ENCODE measurements at regions not wholly inside any gene's neighbourhood (a gene's known extent, or its start where the extent isn't known, plus 50 kb on each side); places are given as distances from the start of the nearest gene placed in this dataset.

DNA sequence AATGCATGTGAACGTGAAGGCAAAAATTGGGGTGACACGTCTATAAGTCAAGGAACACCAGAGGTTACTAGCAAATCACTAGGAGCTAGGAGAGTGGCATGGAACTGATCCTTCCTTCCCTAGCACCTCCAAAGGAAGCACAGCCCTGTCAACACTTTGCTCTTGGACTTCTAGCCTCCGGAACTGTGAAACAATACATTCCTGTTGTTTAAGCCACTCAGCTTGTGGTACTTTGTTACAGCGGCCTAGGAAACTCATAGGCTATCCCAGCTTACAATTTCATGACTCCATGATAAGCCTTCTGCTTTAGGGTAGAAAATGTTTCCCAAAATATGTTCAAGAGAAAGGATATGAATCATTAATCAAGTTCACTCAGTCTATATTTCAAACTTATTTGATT is 798.1 kb downstream of the DCDC2C start:
- no peak overlapping the region for H3K4me2 ChIP-seq (ENCODE audit: low read depth, low read length)
- ATAC-seq = no peak

DNA sequence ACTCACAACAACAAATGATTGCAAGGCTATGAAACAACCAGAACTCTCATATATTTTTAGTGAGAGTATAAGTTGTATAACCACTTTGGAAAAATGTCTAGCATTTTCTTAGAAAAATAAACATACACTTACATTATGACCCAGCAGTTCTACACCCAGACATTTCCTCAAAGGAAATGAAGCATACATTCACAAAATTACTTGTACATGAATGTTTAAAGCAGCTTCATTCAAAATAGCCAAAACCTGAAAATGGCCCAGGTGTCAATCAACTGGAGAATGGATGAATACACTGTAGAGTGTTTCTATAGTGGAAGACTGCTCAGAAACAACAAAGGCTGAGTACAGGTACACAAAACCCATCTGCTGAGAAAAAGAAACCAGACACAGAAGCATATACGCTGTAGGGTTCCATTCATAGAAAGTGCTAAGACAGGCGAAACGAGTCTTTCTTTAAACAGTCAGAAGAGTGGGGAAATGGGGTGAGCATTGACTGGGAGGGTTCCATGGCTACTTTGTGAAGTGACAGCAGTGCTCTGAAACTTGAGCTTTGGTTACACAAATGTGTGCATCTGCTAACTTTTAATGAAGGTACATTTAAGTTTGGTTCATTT is 799.0 kb downstream of the DCDC2C start:
- Histone ChIP-seq H3K27me3 (ENCODE audit: control insufficient read depth in 1 of 2, insufficient read depth in 2 of 2, low read length in 2 of 2) (no peaks in the 10 kb centered on the region), H3K79me2 (ENCODE audit: insufficient read depth, low read length) (no peaks in the 10 kb centered on the region), H3K4me2 (ENCODE audit: low read depth, low read length) (no peak overlapping the region), H4K20me1 (ENCODE audit: insufficient read depth, low read length) (no peaks in the 10 kb centered on the region), H3K4me3 (replicated peaks in 1 of 3; ENCODE audit: insufficient read depth in 1 of 3, low read depth in 2 of 3, low read length in 3 of 3) (no peak overlapping the region; a peak in 1 of 6 replicates), H3K4me1 (ENCODE audit: insufficient read depth, low read length) (no peaks in the 10 kb centered on the region), H3K9me3 (ENCODE audit: low read length) (peaks cover 97% of the 10 kb centered on the region), H2AFZ (ENCODE audit: low read length) (no peak overlapping the region), H3K36me3 (replicated peaks in 1 of 2; ENCODE audit: control insufficient read depth in 1 of 2, insufficient read depth in 2 of 2, low read length in 2 of 2) (no peaks in the 10 kb centered on the region), H3K9ac (ENCODE audit: insufficient read depth, low read depth, low read length) (no peak overlapping the region), H3K27ac (ENCODE audit: extremely low read length, insufficient read depth, low read length) (no peak overlapping the region)
- FAIRE-seq (no peak), ATAC-seq (no peak), DNase-seq (ENCODE audit: low spot score) (no peak)
- no peak for TF ChIP-seq RFX5 (IDR thresholded peaks at IDR 0.05; ENCODE audit: low read depth, low read length)
- in situ Hi-C loops (cut with HindIII; ENCODE audit: extremely low pct_ligation_motif_present, low pct_unique_long_range_greater_than_20kb) = no loop called here
- POLR2A ChIA-PET = no interaction called here
- no TSS peak for BruUV-seq (replicated peaks)
- WGBS (ENCODE audit: low lambda C conversion rate) = 15% methylated on average over 3 of the region's 3 CpGs
- CTCF ChIA-PET (ENCODE audit: low intra/inter-chr PET ratio, low total read pairs) = no interaction called here
- intact Hi-C loops (cut with micrococcal nuclease; ENCODE audit: unreplicated experiment) = no loop called here

More for the DNA sequence above, 798.1 kb downstream of the DCDC2C start:
- Histone ChIP-seq H3K9me3 (ENCODE audit: low read length) (peaks cover 95% of the 10 kb centered on the region), H3K27me3 (ENCODE audit: control insufficient read depth in 1 of 2, insufficient read depth in 2 of 2, low read length in 2 of 2) (no peaks in the 10 kb centered on the region), H3K4me3 (replicated peaks in 1 of 3; ENCODE audit: insufficient read depth in 1 of 3, low read depth in 2 of 3, low read length in 3 of 3) (no peak overlapping the region), H4K20me1 (ENCODE audit: insufficient read depth, low read length) (no peaks in the 10 kb centered on the region), H2AFZ (ENCODE audit: low read length) (no peak overlapping the region), H3K9ac (ENCODE audit: insufficient read depth, low read depth, low read length) (no peak overlapping the region), H3K79me2 (ENCODE audit: insufficient read depth, low read length) (no peaks in the 10 kb centered on the region), H3K27ac (ENCODE audit: extremely low read length, insufficient read depth, low read length) (no peak overlapping the region), H3K4me1 (ENCODE audit: insufficient read depth, low read length) (no peaks in the 10 kb centered on the region), H3K36me3 (replicated peaks in 1 of 2; ENCODE audit: control insufficient read depth in 1 of 2, insufficient read depth in 2 of 2, low read length in 2 of 2) (no peaks in the 10 kb centered on the region)
- DNase-seq (ENCODE audit: low spot score) = no peak
- ChIA-PET POLR2A (no interaction called here), CTCF (ENCODE audit: low intra/inter-chr PET ratio, low total read pairs) (no interaction called here)
- TF ChIP-seq PRPF4 (IDR thresholded peaks at IDR 0.05; ENCODE audit: low read depth, low read length, poor library complexity, severe bottlenecking) (no peak), ZFAT (CRISPR knock-in tag; conservative IDR thresholded peaks at IDR 0.05) (no peak), GATAD1 (CRISPR knock-in tag; IDR thresholded peaks at IDR 0.05) (no peak), HES4 (CRISPR knock-in tag; IDR thresholded peaks at IDR 0.05; ENCODE audit: borderline replicate concordance) (no peak), HNRNPLL (IDR thresholded peaks at IDR 0.05; ENCODE audit: low read depth, low read length, poor library complexity, severe bottlenecking) (no peak), ISX (CRISPR knock-in tag; conservative IDR thresholded peaks at IDR 0.05) (no peak), ZKSCAN5 (CRISPR knock-in tag; IDR thresholded peaks at IDR 0.05) (no peak), ZNF781 (CRISPR knock-in tag; IDR thresholded peaks at IDR 0.05; ENCODE audit: borderline replicate concordance, not compliant biosample characterization) (no peak), WIZ (CRISPR knock-in tag; IDR thresholded peaks at IDR 0.05) (no peak), NAIF1 (CRISPR knock-in tag; IDR thresholded peaks at IDR 0.05; ENCODE audit: borderline replicate concordance) (no peak)
- WGBS (ENCODE audit: low lambda C conversion rate) = 5% methylated on average over 4 of the region's 4 CpGs
- in situ Hi-C loops (cut with HindIII; ENCODE audit: extremely low pct_ligation_motif_present, low pct_unique_long_range_greater_than_20kb) (no loop called here), intact Hi-C loops (cut with micrococcal nuclease; ENCODE audit: unreplicated experiment) (no loop called here)
- BruUV-seq (replicated peaks) = no TSS peak
- no peak for FAIRE-seq
